Kidney capillary endothelial cell (primary cell): ENCODE measurements at regions not wholly inside any gene's neighbourhood (a gene's known extent, or its start where the extent isn't known, plus 50 kb on each side); places are given as distances from the start of the nearest gene placed in this dataset.

ENCODE experiments used
- DNase-seq: peaks from one replicate; pipeline ENCODE4 v3.0.0-alpha.2; 2018; ENCODE audit warnings: low spot score

GRCh38 chr4:121227341-121227792 lies 63.2 kb upstream of the TNIP3 start:
- DNase-seq, result no peak

- DNase-seq, result no peak
These were observed 62.2 kb upstream of the TNIP3 start for GRCh38 chr4:121226362-121226761.

DNA sequence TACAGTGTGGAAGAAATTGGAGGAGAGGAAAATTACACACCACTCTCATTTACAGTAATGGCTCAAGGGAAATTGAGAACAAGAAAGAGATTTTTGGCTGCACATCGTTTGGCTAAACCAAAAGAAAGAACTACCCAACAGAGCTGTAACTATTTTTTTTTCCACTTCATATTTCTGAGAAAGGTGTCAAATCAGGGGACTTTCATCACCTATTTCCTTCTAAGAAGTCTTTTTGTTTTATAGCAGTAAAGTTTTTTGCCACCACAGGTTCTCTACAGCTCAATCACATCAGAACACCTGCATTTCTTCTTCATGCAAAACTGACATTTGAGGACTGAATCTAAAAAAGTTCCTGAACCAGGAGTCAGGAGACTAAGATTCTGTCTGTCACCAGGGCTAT lies 57.5 kb upstream of the TNIP3 start:
- no peak for DNase-seq

- DNase-seq, result no peak
These were observed 57.1 kb upstream of the TNIP3 start for GRCh38 chr4:121221201-121221600.

DNA sequence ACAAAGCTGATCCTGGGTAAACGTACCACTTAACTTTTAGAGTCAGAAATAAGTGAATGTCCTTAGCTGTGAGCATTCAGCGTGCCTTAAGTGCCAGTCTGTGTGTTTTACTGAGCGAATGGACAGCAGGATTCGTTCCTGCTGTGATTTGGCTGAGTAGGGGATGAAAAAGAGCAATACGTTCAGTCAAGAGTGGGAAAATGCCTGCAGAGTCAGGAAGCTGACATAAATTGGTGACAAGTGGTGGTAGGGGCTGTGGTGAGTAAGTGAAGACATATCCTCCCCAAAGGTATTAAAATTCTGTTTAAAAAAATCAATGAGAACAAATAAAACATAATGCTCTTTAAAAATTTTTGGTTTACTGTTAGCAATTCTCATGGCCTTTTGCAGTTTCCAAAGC lies 56.6 kb upstream of the TNIP3 start:
- no peak for DNase-seq

DNA sequence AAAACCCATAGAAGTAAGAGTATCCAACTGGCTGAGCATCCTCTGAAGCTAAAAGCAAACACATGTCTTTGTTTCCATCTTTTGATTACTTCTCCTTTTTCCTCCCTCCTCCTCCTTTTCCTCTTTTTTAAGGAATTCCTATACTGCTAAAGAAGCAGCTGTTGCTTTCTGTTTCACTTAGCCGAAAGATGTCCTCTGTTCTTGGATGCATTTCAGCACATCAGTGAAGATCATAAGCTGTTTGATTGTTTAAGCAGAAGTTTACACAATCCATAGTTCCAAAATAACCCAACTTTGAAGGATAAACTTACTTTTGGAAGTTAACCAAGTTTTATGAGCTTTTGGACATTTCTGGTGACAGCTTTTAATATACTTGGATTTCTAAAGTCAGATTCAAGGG lies 55.1 kb upstream of the TNIP3 start:
- no peak for DNase-seq

DNA sequence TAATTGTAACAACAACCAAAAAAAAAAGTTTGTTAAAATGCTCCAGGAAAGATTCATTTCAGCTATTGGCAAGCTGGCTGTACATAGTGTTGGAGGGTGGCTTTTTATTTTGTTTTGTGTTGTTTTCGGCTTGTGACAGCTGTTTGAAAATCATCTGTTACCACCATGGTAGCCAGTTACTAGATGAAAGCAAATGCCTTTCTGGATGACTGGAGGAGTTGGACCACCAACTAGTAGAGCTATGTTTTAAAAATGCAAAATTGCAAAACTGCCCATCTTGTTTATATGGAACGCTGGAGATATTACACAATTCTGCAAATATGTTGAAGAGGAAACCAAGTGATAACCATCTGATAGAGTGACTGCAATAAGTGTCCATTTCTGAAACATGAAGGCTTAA lies 53.2 kb upstream of the TNIP3 start:
- no peak for DNase-seq

GRCh38 chr4:121216461-121216860 lies 52.3 kb upstream of the TNIP3 start:
- no peak for DNase-seq

DNA sequence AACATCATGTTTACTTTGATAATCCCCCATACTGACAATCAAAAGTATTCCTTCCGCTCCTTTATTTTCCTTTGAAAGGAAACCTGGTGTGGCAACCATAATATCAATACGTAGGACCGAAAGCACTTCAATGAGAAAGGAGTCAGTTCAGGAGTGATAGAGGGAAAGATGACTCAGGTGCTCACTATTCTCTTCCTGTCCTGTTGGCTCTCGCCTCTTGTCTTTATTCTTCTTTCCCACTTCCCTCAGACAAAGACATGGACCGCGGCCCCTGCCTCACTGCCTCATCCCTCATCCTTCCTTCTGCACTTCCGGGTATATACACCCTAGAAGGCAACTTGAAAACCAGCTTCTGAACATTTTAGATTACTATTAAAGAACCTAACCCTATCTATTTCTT lies 49.8 kb upstream of the TNIP3 start:
- no peak for DNase-seq
